ENCODE measurements at regions not wholly inside any gene's neighbourhood (a gene's known extent, or its start where the extent isn't known, plus 50 kb on each side); places are given as distances from the start of the nearest gene placed in this dataset.
A peak's percentile ranks its signal among the peaks of the same experiment; 100 is the strongest.

DNA sequence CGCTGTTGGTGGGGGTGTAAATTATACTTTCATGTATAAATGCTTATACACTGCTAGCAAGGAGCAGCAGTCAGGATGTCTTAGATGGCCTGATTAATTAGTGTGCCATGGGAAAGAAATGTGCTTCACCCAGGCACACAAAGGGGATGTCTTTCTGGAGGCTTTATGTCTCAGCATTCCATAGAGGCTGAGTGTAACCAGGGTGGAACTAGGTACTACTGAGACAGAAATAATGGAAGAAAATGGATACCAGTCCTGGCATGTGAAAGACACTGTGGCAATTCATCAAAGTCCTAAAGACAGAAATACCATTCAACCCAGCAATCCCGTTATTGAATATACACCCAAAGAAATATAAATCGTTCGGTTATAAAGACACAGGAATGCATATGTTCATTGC lies 52.5 kb downstream of the PF4 start:
- DNase-seq = no peak

DNA sequence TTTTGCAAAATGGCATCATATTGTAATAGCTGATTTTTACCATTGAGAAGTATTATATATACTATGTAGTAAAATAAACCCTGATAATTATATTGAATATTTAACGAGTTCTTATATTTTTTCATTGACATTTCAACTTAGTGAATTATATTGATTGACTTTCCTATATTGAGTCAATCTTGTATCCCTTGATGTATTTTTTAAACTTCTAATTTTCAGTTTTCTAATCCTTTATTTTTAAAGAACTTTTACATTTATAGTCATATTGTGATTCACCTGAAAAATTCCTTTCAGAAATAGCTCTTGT lies 54.4 kb downstream of the CXCL1 start:
- no peak for DNase-seq

DNA sequence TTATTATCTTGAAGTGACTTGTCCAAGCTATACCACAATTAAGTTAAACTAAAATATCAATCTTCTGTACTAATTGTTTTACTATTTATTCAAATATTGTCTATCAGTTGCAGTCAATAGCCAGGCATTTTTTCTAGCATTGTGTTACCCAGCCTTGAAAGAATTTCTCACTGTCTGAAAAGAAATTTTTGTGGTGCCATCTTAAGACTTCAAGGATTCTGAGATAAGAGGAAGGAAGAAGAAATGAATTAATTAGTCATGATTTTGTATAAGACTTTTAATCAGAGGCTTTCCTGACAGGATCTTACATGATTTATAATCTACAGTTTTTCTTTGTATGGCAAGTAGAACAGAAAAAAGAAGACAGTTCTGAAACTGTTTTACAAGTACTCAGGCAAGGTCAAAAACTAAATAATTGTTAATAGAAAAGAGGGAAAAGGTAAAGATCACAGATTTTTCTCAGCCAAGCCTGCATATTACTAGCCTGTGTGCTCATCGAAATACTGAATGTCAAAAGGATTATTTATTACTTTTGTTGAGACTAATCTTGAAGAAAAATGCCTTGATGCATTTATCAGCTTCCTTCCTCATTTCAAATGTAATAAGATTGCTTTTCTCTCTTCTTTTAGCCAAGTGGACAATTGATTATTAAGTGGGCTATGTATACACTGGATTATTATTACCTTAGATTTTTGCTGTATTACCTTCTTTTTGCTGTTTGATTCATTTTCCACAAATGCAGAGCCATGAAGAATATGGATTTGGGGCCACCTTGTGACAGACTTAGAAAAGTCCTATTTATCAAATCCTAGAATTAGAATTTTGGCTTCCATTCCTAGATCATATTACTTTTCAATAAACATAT lies 53.8 kb downstream of the CXCL1 start:
- peak; percentile 11 to 52 (median 28) for DNase-seq

DNA sequence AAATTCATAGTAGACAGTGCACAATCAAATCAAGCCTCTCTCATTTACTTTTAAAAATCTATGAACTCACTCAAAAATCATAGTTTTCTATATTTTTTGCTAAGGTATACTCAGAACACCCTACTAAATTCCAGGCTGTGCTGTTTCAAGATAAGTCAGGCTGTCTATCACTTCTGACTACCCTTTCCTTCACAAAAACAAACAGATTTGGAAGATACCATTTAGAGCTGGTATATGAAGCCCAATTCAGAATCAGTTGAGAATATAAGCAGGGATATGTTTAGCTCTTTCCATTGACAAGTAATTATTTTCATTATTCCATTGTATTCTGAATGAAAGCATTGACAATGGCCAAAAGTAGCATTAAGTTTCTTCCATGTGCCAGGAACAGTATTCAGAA lies 53.1 kb downstream of the CXCL1 start:
- DNase-seq = no peak

All from suppressor macrophage (primary cell).